CD4-positive, alpha-beta memory T cell (primary cell): ENCODE measurements at regions not wholly inside any gene's neighbourhood (a gene's known extent, or its start where the extent isn't known, plus 50 kb on each side); places are given as distances from the start of the nearest gene placed in this dataset.

ENCODE experiments used
- CTCF ChIA-PET: fragments of 350-600 bp; sonication (Branson Sonifier 250); formaldehyde crosslinking; loops from one replicate; lab custom pipeline; 2021; ENCODE audit warnings: inconsistent platforms; ENCODE audit not compliant: partially characterized antibody; lab: Charles Lee
- POLR2A ChIA-PET: fragments of 350-600 bp; sonication (Branson Sonifier 250); formaldehyde crosslinking; loops from one replicate; lab custom pipeline; 2021; ENCODE audit not compliant: partially characterized antibody; lab: Charles Lee
- DNase-seq, 5 donors: peaks; one replicate each; pipeline versions ENCODE4 v3.0.0 to v3.0.0-alpha.2; 2020 to 2022; ENCODE audit warnings: mixed read lengths in 1 of 5
- H3K27ac ChIP-seq: one replicate; pipeline ENCODE4 v1.7.0; 2013; ENCODE audit warnings: low read depth, low read length
- H3K27me3 ChIP-seq: 2 replicates; pipeline ENCODE4 v1.7.0; 2013; ENCODE audit warnings: mild to moderate bottlenecking, low read length, moderate library complexity; ENCODE audit not compliant: insufficient read depth
- H3K36me3 ChIP-seq: 2 replicates; pipeline ENCODE4 v1.7.0; 2013; ENCODE audit warnings: mild to moderate bottlenecking, low read length, moderate library complexity; ENCODE audit not compliant: insufficient read depth
- H3K4me1 ChIP-seq: 2 replicates; pipeline ENCODE4 v1.7.0; 2013; ENCODE audit warnings: mild to moderate bottlenecking, low read length, moderate library complexity; ENCODE audit not compliant: insufficient read depth
- H3K4me3 ChIP-seq, 2 donors: one replicate each; pipeline ENCODE4 v1.7.0; 2013; ENCODE audit warnings: low read length in 2 of 2, mild to moderate bottlenecking in 1 of 2
- H3K9me3 ChIP-seq, 2 donors: one replicate each; pipeline ENCODE4 v1.7.0; 2013; ENCODE audit warnings: low read length in 2 of 2, control low read depth in 1 of 2; ENCODE audit not compliant: control insufficient read depth in 1 of 2
- H3K27ac Mint-ChIP-seq, 7 donors: one replicate each; pipeline ENCODE4 v1.8.0; 2020 to 2021; ENCODE audit warnings: mixed read lengths in 7 of 7, mild to moderate bottlenecking in 6 of 7, inconsistent platforms in 3 of 7, moderate library complexity in 3 of 7
- H3K27me3 Mint-ChIP-seq, 2 donors: one replicate each; pipeline ENCODE4 v1.8.0; 2020 to 2021; ENCODE audit warnings: mixed read lengths in 2 of 2
- H3K36me3 Mint-ChIP-seq, 2 donors: one replicate each; pipeline ENCODE4 v1.8.0; 2020 to 2021; ENCODE audit warnings: mixed read lengths in 2 of 2, inconsistent platforms in 1 of 2, mild to moderate bottlenecking in 1 of 2
- H3K4me1 Mint-ChIP-seq, 4 donors: one replicate each; pipeline ENCODE4 v1.8.0; 2020 to 2021; ENCODE audit warnings: mixed read lengths in 4 of 4, mild to moderate bottlenecking in 1 of 4
- H3K4me3 Mint-ChIP-seq, 8 donors: one replicate each; pipeline ENCODE4 v1.8.0; 2020 to 2021; ENCODE audit warnings: mixed read lengths in 8 of 8, mild to moderate bottlenecking in 7 of 8, moderate library complexity in 6 of 8, inconsistent platforms in 3 of 8
- H3K9me3 Mint-ChIP-seq, 8 donors: one replicate each; pipeline ENCODE4 v1.8.0; 2020 to 2021; ENCODE audit warnings: mixed read lengths in 8 of 8, mild to moderate bottlenecking in 5 of 8, inconsistent platforms in 3 of 8, moderate library complexity in 1 of 8
- intact Hi-C: fragments of 100-400 bp; cut with micrococcal nuclease; formaldehyde crosslinking; loops from one replicate; pipeline ENCODE4 v1.15.1; 2023

- intact Hi-C loops = no loop called here
- Mint-ChIP-seq H3K4me1 (no peaks in the 10 kb centered on the region), H3K27ac (no peak overlapping the region), H3K9me3 (no peaks in the 10 kb centered on the region), H3K27me3 (peaks cover 28 to 33% of the 10 kb centered on the region in 2 donors), H3K36me3 (no peaks in the 10 kb centered on the region), H3K4me3 (no peak overlapping the region)
- Histone ChIP-seq H3K27ac (no peak overlapping the region), H3K9me3 (no peaks in the 10 kb centered on the region), H3K4me1 (no peaks in the 10 kb centered on the region), H3K36me3 (no peaks in the 10 kb centered on the region), H3K4me3 (no peak overlapping the region), H3K27me3 (peaks cover 13% of the 10 kb centered on the region)
- no peak for DNase-seq
- CTCF ChIA-PET = interaction anchor here (1.1 to 1.5 kb wide), 2 partner anchors 7 to 19 kb away, joined by 3 to 4 read pairs; no protein-coding TSS in a partner anchor
- POLR2A ChIA-PET = no interaction called here
Observed at GRCh38 chr1:36557041-36558000, 74.6 kb upstream of the CSF3R start.

GRCh38 chr1:36555041-36555440 lies 72.3 kb upstream of the CSF3R start:
- intact Hi-C loops = no loop called here
- CTCF ChIA-PET = interaction anchor here (1.4 kb wide), 1 partner anchor 24 kb away, joined by 3 read pairs; no protein-coding TSS in a partner anchor

GRCh38 chr1:36554323-36554628 lies 71.6 kb upstream of the CSF3R start:
- Histone ChIP-seq H3K4me3 (no peak overlapping the region), H3K9me3 (no peaks in the 10 kb centered on the region), H3K4me1 (no peaks in the 10 kb centered on the region), H3K27ac (no peak overlapping the region), H3K27me3 (peaks cover 13% of the 10 kb centered on the region), H3K36me3 (no peaks in the 10 kb centered on the region)
- H3K9me3 Mint-ChIP-seq = no peaks in the 10 kb centered on the region
- no peaks in the 10 kb centered on the region for H3K36me3 Mint-ChIP-seq
- intact Hi-C loops = no loop called here
- H3K27ac Mint-ChIP-seq = no peak overlapping the region
- no peaks in the 10 kb centered on the region for H3K4me1 Mint-ChIP-seq
- H3K27me3 Mint-ChIP-seq = peaks cover 37 to 42% of the 10 kb centered on the region in 2 donors
- H3K4me3 Mint-ChIP-seq = no peak overlapping the region
- POLR2A ChIA-PET = no interaction called here
- CTCF ChIA-PET = no interaction called here
- no peak for DNase-seq

More at GRCh38 chr1:36555041-36555440, 72.3 kb upstream of the CSF3R start:
- no peaks in the 10 kb centered on the region for H3K4me1 Mint-ChIP-seq
- Histone ChIP-seq H3K36me3 (no peaks in the 10 kb centered on the region), H3K4me1 (no peaks in the 10 kb centered on the region), H3K4me3 (no peak overlapping the region), H3K27ac (no peak overlapping the region), H3K9me3 (no peaks in the 10 kb centered on the region), H3K27me3 (peaks cover 13% of the 10 kb centered on the region)
- POLR2A ChIA-PET = no interaction called here
- no peak for DNase-seq
- no peak overlapping the region for H3K27ac Mint-ChIP-seq
- peaks cover 34 to 41% of the 10 kb centered on the region in 2 donors for H3K27me3 Mint-ChIP-seq
- H3K4me3 Mint-ChIP-seq = no peak overlapping the region
- no peaks in the 10 kb centered on the region for H3K36me3 Mint-ChIP-seq
- no peaks in the 10 kb centered on the region for H3K9me3 Mint-ChIP-seq

- H3K27me3 Mint-ChIP-seq = peaks cover 37 to 42% of the 10 kb centered on the region in 2 donors
Observed at GRCh38 chr1:36553591-36554322, 71.0 kb upstream of the CSF3R start.

GRCh38 chr1:36542962-36543515 lies 60.3 kb upstream of the CSF3R start:
- Mint-ChIP-seq H3K4me3 (no peak overlapping the region), H3K4me1 (no peaks in the 10 kb centered on the region), H3K9me3 (no peaks in the 10 kb centered on the region), H3K27ac (no peak overlapping the region), H3K36me3 (no peaks in the 10 kb centered on the region), H3K27me3 (peaks cover 15 to 26% of the 10 kb centered on the region in 2 donors)
- no peak for DNase-seq
- ChIA-PET POLR2A (no interaction called here), CTCF (no interaction called here)
- H3K27ac ChIP-seq = no peak overlapping the region
- H3K4me3 ChIP-seq = no peak overlapping the region
- no peaks in the 10 kb centered on the region for H3K9me3 ChIP-seq
- intact Hi-C loops = no loop called here
- H3K36me3 ChIP-seq = no peaks in the 10 kb centered on the region
- peaks cover 7% of the 10 kb centered on the region for H3K27me3 ChIP-seq
- no peaks in the 10 kb centered on the region for H3K4me1 ChIP-seq

More at GRCh38 chr1:36553591-36554322, 71.0 kb upstream of the CSF3R start:
- Mint-ChIP-seq H3K4me1 (no peaks in the 10 kb centered on the region), H3K9me3 (no peaks in the 10 kb centered on the region), H3K36me3 (no peaks in the 10 kb centered on the region), H3K27ac (no peak overlapping the region), H3K4me3 (no peak overlapping the region)
- Histone ChIP-seq H3K4me3 (no peak overlapping the region), H3K27me3 (peaks cover 14% of the 10 kb centered on the region), H3K36me3 (no peaks in the 10 kb centered on the region), H3K4me1 (no peaks in the 10 kb centered on the region), H3K9me3 (no peaks in the 10 kb centered on the region), H3K27ac (no peak overlapping the region)
- ChIA-PET CTCF (interaction anchor here (1.0 to 2.0 kb wide), 2 partner anchors 38 to 882 kb away, joined by 3 to 6 read pairs; no protein-coding TSS in a partner anchor), POLR2A (no interaction called here)
- peak; percentile 42 to 55 (median 51) for DNase-seq
- intact Hi-C loops = no loop called here

- ChIA-PET CTCF (no interaction called here), POLR2A (interaction anchor here (0.9 kb wide), 1 partner anchor 16 kb away, joined by 3 read pairs; no protein-coding TSS in a partner anchor)
- Histone ChIP-seq H3K27me3 (peaks cover 7% of the 10 kb centered on the region), H3K4me1 (no peaks in the 10 kb centered on the region), H3K36me3 (no peaks in the 10 kb centered on the region), H3K9me3 (no peaks in the 10 kb centered on the region), H3K27ac (no peak overlapping the region), H3K4me3 (no peak overlapping the region)
- H3K4me1 Mint-ChIP-seq = no peaks in the 10 kb centered on the region
- H3K4me3 Mint-ChIP-seq = no peak overlapping the region
- no peak overlapping the region for H3K27ac Mint-ChIP-seq
- H3K9me3 Mint-ChIP-seq = no peaks in the 10 kb centered on the region
- no peaks in the 10 kb centered on the region for H3K36me3 Mint-ChIP-seq
- intact Hi-C loops = no loop called here
- peaks cover 17 to 29% of the 10 kb centered on the region in 2 donors for H3K27me3 Mint-ChIP-seq
- DNase-seq = no peak
Observed at GRCh38 chr1:36542024-36542961, 59.6 kb upstream of the CSF3R start.
